Endothelial cell of umbilical vein (primary cell): ENCODE measurements at regions not wholly inside any gene's neighbourhood (a gene's known extent, or its start where the extent isn't known, plus 50 kb on each side); places are given as distances from the start of the nearest gene placed in this dataset.

Experiments
- BruUV-seq: library from RNA; stranded (reverse); fragments of 400-500 nt; replicated peaks from 2 replicates; lab custom pipeline; 2021; lab: Mats Ljungman, UMichigan
- CTCF ChIA-PET: fragments of 300-600, 350-600 bp; sonication (Branson Sonifier 250); formaldehyde crosslinking; loops from one replicate; lab custom pipeline; 2021; ENCODE audit warnings: antibody characterized with exemption, inconsistent platforms; lab: Charles Lee
- POLR2A ChIA-PET: fragments of 300-600, 350-600 bp; sonication (Branson Sonifier 250); formaldehyde crosslinking; loops from one replicate; lab custom pipeline; 2021; ENCODE audit warnings: antibody characterized with exemption, inconsistent platforms; lab: Charles Lee
- DNase-seq: peaks from one replicate; pipeline ENCODE4 v3.0.0-alpha.2; 2011; ENCODE audit warnings: low read depth, low spot score
- FAIRE-seq: peaks from 2 replicates; lab custom pipeline; 2011; peaks lifted over from hg19 to GRCh38; lab: Jason Lieb, UNC
- H2AFZ ChIP-seq: 2 replicates; pipeline ENCODE4 v1.6.0; 2012; ENCODE audit warnings: low read depth, low read length, control low read depth, inconsistent platforms
- H3K27ac ChIP-seq: 2 replicates; pipeline ENCODE4 v1.5.1; 2011; ENCODE audit warnings: low read depth, mild to moderate bottlenecking, control low read depth, low read length, moderate library complexity; ENCODE audit not compliant: insufficient read depth
- H3K27me3 ChIP-seq, 2 experiments: 2 replicates each; pipeline versions ENCODE4 v1.6.0 to v1.6.1; 2011; ENCODE audit warnings: low read length in 2 of 2, mixed read lengths in 1 of 2; ENCODE audit not compliant: control insufficient read depth in 2 of 2, insufficient read depth in 2 of 2
- H3K36me3 ChIP-seq, 2 experiments: 2 replicates in 1 of 2; 3 replicates in 1 of 2; pipeline ENCODE4 v1.5.1; 2011; ENCODE audit warnings: low read length in 2 of 2, mild to moderate bottlenecking in 1 of 2, moderate library complexity in 1 of 2; ENCODE audit not compliant: control insufficient read depth in 2 of 2, insufficient read depth in 2 of 2; ENCODE audit errors: extremely low read depth in 1 of 2
- H3K4me1 ChIP-seq: 3 replicates; pipeline ENCODE4 v1.5.1; 2011; ENCODE audit warnings: mild to moderate bottlenecking, low read length; ENCODE audit not compliant: control insufficient read depth, insufficient read depth; ENCODE audit errors: extremely low read depth
- H3K4me2 ChIP-seq: 2 replicates; pipeline ENCODE4 v1.6.1; 2011; ENCODE audit warnings: low read length, control low read depth, mixed read lengths; ENCODE audit not compliant: insufficient read depth
- H3K4me3 ChIP-seq, 3 experiments: fragments of 200-600 bp in 1 of 3; sonication (generic), shearing (Covaris generic) in 1 of 3; replicated peaks in 1 of 3; 2 replicates each; pipeline ENCODE4 v1.5.1; 2011 to 2016; ENCODE audit warnings: control low read depth in 3 of 3, low read length in 3 of 3, mild to moderate bottlenecking in 2 of 3, inconsistent platforms in 1 of 3, low read depth in 1 of 3, moderate library complexity in 1 of 3; ENCODE audit not compliant: insufficient read depth in 1 of 3
- H3K79me2 ChIP-seq: 2 replicates; pipeline ENCODE4 v1.6.0; 2012; ENCODE audit warnings: low read length, inconsistent platforms; ENCODE audit not compliant: control insufficient read depth, insufficient read depth
- H3K9ac ChIP-seq: replicated peaks from 2 replicates; pipeline ENCODE3; 2011; ENCODE audit warnings: low read length, control low read depth; ENCODE audit not compliant: insufficient read depth; ENCODE audit errors: extremely low read depth
- H3K9me1 ChIP-seq: replicated peaks from 3 replicates; pipeline ENCODE4 v1.6.0; 2011; ENCODE audit warnings: mild to moderate bottlenecking, low read length; ENCODE audit not compliant: control insufficient read depth, insufficient read depth; ENCODE audit errors: extremely low read depth
- H3K9me3 ChIP-seq: replicated peaks from 2 replicates; pipeline ENCODE4 v1.5.1; 2012; ENCODE audit warnings: low read length, inconsistent platforms; ENCODE audit not compliant: control insufficient read depth, insufficient read depth
- H4K20me1 ChIP-seq: replicated peaks from 2 replicates; pipeline ENCODE3; 2011; ENCODE audit warnings: mild to moderate bottlenecking, low read length; ENCODE audit not compliant: control insufficient read depth, insufficient read depth; ENCODE audit errors: extremely low read depth
- EZH2 ChIP-seq: IDR thresholded peaks from 2 replicates; pipeline ENCODE4 v1.6.1; 2012; ENCODE audit warnings: borderline replicate concordance, low read depth, mild to moderate bottlenecking, moderate library complexity, low read length, inconsistent platforms; ENCODE audit not compliant: severe bottlenecking
- FOS ChIP-seq: IDR thresholded peaks from 2 replicates; pipeline ENCODE4 v1.6.1; 2011; ENCODE audit warnings: mild to moderate bottlenecking, low read length, moderate library complexity, borderline replicate concordance; ENCODE audit not compliant: insufficient read depth
- GATA2 ChIP-seq: IDR thresholded peaks from 2 replicates; pipeline ENCODE4 v1.7.0; 2011; ENCODE audit warnings: low read depth, mild to moderate bottlenecking, moderate library complexity, mixed read lengths, low read length; ENCODE audit not compliant: insufficient read length, insufficient read depth
- JUN ChIP-seq: IDR thresholded peaks from 2 replicates; pipeline ENCODE4 v1.6.1; 2011; ENCODE audit warnings: borderline replicate concordance, low read depth; ENCODE audit not compliant: insufficient read length, insufficient read depth
- MYC ChIP-seq: IDR thresholded peaks from one replicate; pipeline ENCODE4 v1.6.1; 2011; ENCODE audit warnings: mild to moderate bottlenecking, low read depth, low read length
- POLR2A ChIP-seq: IDR thresholded peaks from 2 replicates; pipeline ENCODE4 v1.6.1; 2012; ENCODE audit warnings: low read depth, mild to moderate bottlenecking, control low read depth, low read length
- POLR2AphosphoS5 ChIP-seq: IDR thresholded peaks from 2 replicates; pipeline ENCODE4 v1.6.1; 2012; ENCODE audit warnings: low read depth, mild to moderate bottlenecking, control low read depth, low read length, moderate library complexity; ENCODE audit not compliant: insufficient read depth
- dilution Hi-C: fragments of 300-500 bp; cut with MboI; formaldehyde crosslinking; loops from one replicate; pipeline ENCODE4 v1.15.0; 2019; ENCODE audit warnings: low sequenced_read_pairs; ENCODE audit not compliant: extremely low pct_ligation_motif_present
- intact Hi-C: fragments of 100-400 bp; cut with micrococcal nuclease; formaldehyde crosslinking; loops from one replicate; pipeline ENCODE4 v1.10.0; 2022
- TF ChIP-seq, protein P1 (sequence below): IDR thresholded peaks from 2 replicates; pipeline ENCODE4 v1.6.1; 2011; ENCODE audit not compliant: insufficient read depth, insufficient read length
- TF ChIP-seq, protein P2 (sequence below), 2 donors: IDR thresholded peaks; 1 replicate in 1 of 2; 2 replicates in 1 of 2; pipeline ENCODE4 v1.5.1; 2011; ENCODE audit warnings: low read length in 2 of 2, mild to moderate bottlenecking in 2 of 2, moderate library complexity in 2 of 2, control low read depth in 1 of 2, inconsistent platforms in 1 of 2, low read depth in 1 of 2; ENCODE audit not compliant: insufficient read depth in 1 of 2; ENCODE audit errors: extremely low read depth in 1 of 2

DNA sequence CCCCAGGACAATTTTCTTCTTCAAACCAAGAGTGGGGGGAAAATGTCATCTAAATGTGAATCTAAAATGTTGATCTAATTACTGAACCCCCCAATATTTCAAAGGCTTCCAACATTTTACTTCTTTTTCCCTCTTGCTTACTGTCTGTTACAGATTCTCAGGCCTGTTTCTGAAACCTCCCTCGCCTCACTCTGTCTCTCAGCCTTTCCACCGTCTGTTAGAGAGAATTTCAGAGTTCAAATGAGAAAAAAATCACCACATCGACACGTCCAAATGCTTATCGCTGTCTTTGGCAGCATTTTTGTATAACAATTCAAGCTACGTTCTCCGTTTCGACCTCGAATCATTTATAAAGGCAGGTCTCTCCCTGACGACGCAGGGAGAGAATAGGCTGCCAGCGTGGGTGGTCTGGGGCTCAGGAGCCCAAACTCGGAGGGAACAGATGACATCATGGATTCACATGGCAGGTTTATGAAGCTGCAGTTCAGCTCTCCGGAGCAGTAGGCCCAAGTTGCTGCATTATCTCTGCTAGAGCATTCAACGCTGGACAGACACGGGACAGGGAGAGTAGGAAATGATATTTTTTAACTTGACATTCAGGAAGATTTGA lies 139.8 kb downstream of the GAS1 start:
- FAIRE-seq, result no peak
- Histone ChIP-seq H3K27ac (no peak overlapping the region), H3K36me3 (no peaks in the 10 kb centered on the region), H3K9me3 (peaks cover 5% of the 10 kb centered on the region), H3K9ac (no peak overlapping the region), H3K9me1 (no peaks in the 10 kb centered on the region), H3K4me2 (no peak overlapping the region), H3K4me1 (no peaks in the 10 kb centered on the region), H3K27me3 (no peaks in the 10 kb centered on the region), H3K79me2 (no peaks in the 10 kb centered on the region), H4K20me1 (no peaks in the 10 kb centered on the region), H3K4me3 (no peak overlapping the region), H2AFZ (no peak overlapping the region)
- POLR2A ChIA-PET, result no interaction called here
- TF ChIP-seq POLR2A (no peak), GATA2 (no peak), EZH2 (no peak), FOS (no peak), JUN (no peak), MYC (no peak)
- TF ChIP-seq, protein P1, sequence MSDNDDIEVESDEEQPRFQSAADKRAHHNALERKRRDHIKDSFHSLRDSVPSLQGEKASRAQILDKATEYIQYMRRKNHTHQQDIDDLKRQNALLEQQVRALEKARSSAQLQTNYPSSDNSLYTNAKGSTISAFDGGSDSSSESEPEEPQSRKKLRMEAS, result no peak
- DNase-seq, result no peak
- CTCF ChIA-PET, result no interaction called here
- dilution Hi-C loops (no loop called here), intact Hi-C loops (no loop called here)
- BruUV-seq, result no TSS peak

DNA sequence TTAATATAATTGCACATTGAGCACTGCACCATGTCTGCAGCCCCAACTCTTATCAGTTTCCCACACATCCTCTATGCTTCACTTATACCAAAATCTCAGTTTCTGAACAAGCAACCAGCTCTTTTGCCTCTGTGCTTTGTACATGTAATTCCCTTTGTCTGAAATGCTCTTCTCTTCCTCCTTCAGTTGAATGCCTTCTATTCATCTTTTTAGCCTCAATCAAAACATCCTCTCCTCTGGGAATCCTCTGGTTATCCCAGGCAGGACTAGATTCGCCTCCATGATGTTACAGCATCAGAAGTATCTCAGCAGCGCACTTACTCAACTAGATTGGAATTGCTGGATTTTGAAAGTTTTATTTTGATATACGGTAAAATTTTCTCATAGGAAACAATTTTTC lies 143.3 kb downstream of the GAS1 start:
- Histone ChIP-seq H3K79me2 (no peaks in the 10 kb centered on the region), H3K27ac (no peak overlapping the region), H3K4me1 (no peaks in the 10 kb centered on the region), H2AFZ (no peak overlapping the region), H3K27me3 (no peaks in the 10 kb centered on the region), H3K4me3 (no peak overlapping the region), H3K36me3 (no peaks in the 10 kb centered on the region), H3K9ac (no peak overlapping the region), H3K4me2 (no peak overlapping the region), H3K9me3 (peaks cover 2% of the 10 kb centered on the region), H3K9me1 (no peaks in the 10 kb centered on the region), H4K20me1 (no peaks in the 10 kb centered on the region)
- ChIA-PET CTCF (no interaction called here), POLR2A (no interaction called here)
- intact Hi-C loops, result no loop called here
- no peak for DNase-seq
- no TSS peak for BruUV-seq
- TF ChIP-seq, protein P2, sequence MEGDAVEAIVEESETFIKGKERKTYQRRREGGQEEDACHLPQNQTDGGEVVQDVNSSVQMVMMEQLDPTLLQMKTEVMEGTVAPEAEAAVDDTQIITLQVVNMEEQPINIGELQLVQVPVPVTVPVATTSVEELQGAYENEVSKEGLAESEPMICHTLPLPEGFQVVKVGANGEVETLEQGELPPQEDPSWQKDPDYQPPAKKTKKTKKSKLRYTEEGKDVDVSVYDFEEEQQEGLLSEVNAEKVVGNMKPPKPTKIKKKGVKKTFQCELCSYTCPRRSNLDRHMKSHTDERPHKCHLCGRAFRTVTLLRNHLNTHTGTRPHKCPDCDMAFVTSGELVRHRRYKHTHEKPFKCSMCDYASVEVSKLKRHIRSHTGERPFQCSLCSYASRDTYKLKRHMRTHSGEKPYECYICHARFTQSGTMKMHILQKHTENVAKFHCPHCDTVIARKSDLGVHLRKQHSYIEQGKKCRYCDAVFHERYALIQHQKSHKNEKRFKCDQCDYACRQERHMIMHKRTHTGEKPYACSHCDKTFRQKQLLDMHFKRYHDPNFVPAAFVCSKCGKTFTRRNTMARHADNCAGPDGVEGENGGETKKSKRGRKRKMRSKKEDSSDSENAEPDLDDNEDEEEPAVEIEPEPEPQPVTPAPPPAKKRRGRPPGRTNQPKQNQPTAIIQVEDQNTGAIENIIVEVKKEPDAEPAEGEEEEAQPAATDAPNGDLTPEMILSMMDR (IDR thresholded peaks at IDR 0.05; ENCODE audit: extremely low read depth in 1 of 2, insufficient read depth in 1 of 2, low read depth in 1 of 2, low read length in 2 of 2), result no peak
- TF ChIP-seq POLR2A, result no peak
- TF ChIP-seq POLR2AphosphoS5, result no peak
- TF ChIP-seq, protein P1, result no peak
- TF ChIP-seq GATA2, result no peak
- no peak for TF ChIP-seq MYC
- no peak for TF ChIP-seq JUN
- TF ChIP-seq EZH2, result no peak
- TF ChIP-seq FOS, result no peak
- no peak for FAIRE-seq
- dilution Hi-C loops, result no loop called here
